ENCODE measurements at regions not wholly inside any gene's neighbourhood (a gene's known extent, or its start where the extent isn't known, plus 50 kb on each side); places are given as distances from the start of the nearest gene placed in this dataset.

DNA sequence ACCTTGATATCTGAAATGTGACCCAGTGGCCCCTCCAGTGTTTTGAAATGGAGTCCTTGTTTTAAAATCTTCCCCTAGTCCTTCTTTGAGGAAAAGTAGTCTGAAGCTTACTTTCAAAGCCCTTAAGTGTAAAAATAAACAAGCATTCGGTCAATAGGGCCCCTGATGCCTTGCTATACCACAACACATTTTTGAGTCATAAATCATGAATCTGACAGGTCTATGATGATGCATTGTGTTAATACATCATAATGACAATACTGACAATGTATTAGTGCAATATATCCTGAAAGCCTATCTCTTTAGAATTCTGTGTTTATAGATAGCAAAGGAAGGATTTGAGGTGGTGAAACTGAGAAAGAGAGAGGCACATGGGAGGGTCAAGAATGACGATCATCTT, 464.2 kb downstream of the MEIS1 start:
- no peaks in the 10 kb centered on the region for H3K27me3 Mint-ChIP-seq
- H3K9me3 Mint-ChIP-seq (ENCODE audit: low read depth): peaks cover 7% of the 10 kb centered on the region
- H3K4me3 Mint-ChIP-seq (ENCODE audit: low read depth): no peak overlapping the region
- H3K4me1 Mint-ChIP-seq (ENCODE audit: low read depth): peaks cover 28% of the 10 kb centered on the region
- no peak overlapping the region for H3K27ac Mint-ChIP-seq
- DNase-seq (ENCODE audit: low spot score, unreplicated experiment): no peak
- TF ChIP-seq, protein P1, sequence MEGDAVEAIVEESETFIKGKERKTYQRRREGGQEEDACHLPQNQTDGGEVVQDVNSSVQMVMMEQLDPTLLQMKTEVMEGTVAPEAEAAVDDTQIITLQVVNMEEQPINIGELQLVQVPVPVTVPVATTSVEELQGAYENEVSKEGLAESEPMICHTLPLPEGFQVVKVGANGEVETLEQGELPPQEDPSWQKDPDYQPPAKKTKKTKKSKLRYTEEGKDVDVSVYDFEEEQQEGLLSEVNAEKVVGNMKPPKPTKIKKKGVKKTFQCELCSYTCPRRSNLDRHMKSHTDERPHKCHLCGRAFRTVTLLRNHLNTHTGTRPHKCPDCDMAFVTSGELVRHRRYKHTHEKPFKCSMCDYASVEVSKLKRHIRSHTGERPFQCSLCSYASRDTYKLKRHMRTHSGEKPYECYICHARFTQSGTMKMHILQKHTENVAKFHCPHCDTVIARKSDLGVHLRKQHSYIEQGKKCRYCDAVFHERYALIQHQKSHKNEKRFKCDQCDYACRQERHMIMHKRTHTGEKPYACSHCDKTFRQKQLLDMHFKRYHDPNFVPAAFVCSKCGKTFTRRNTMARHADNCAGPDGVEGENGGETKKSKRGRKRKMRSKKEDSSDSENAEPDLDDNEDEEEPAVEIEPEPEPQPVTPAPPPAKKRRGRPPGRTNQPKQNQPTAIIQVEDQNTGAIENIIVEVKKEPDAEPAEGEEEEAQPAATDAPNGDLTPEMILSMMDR (IDR thresholded peaks at IDR 0.05; ENCODE audit: unreplicated experiment): no peak
- H3K36me3 Mint-ChIP-seq (ENCODE audit: insufficient read depth): peaks cover 3% of the 10 kb centered on the region

- Mint-ChIP-seq H3K9me3 (ENCODE audit: low read depth) (peaks cover 7% of the 10 kb centered on the region), H3K36me3 (ENCODE audit: insufficient read depth) (peaks cover 3% of the 10 kb centered on the region), H3K4me3 (ENCODE audit: low read depth) (no peak overlapping the region), H3K27ac (no peak overlapping the region), H3K4me1 (ENCODE audit: low read depth) (peaks cover 29% of the 10 kb centered on the region), H3K27me3 (no peaks in the 10 kb centered on the region)
- TF ChIP-seq, protein P1 (IDR thresholded peaks at IDR 0.05; ENCODE audit: unreplicated experiment): no peak
- no peak for DNase-seq (ENCODE audit: low spot score, unreplicated experiment)
Observed at GRCh38 chr2:66899648-66900047, 464.7 kb downstream of the MEIS1 start.

DNA sequence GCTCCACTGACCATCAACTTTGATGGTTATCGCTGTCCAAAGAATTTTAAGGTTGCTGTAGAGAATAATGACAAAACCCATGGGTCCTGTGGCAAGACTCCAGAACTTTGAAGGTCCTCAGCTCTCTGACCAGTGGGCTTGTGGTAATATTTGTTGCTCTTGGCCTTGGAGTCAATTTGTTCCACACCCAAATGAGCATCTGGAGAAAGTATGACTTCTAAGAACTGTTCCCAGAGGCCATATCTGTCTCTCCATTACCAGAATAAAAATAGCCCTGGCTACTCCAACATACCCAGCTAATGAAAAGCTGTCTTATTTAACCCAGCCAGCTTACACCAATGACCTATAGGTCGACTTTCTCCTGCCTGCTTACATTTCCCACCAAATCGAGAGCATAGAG, 466.4 kb downstream of the MEIS1 start:
- TF ChIP-seq, protein P1 (IDR thresholded peaks at IDR 0.05; ENCODE audit: unreplicated experiment): no peak
- Mint-ChIP-seq H3K27ac (no peak overlapping the region), H3K36me3 (ENCODE audit: insufficient read depth) (no peaks in the 10 kb centered on the region), H3K9me3 (ENCODE audit: low read depth) (peaks cover 4% of the 10 kb centered on the region), H3K4me1 (ENCODE audit: low read depth) (peaks cover 27% of the 10 kb centered on the region), H3K4me3 (ENCODE audit: low read depth) (no peak overlapping the region), H3K27me3 (no peaks in the 10 kb centered on the region)
- no peak for DNase-seq (ENCODE audit: low spot score, unreplicated experiment)

DNA sequence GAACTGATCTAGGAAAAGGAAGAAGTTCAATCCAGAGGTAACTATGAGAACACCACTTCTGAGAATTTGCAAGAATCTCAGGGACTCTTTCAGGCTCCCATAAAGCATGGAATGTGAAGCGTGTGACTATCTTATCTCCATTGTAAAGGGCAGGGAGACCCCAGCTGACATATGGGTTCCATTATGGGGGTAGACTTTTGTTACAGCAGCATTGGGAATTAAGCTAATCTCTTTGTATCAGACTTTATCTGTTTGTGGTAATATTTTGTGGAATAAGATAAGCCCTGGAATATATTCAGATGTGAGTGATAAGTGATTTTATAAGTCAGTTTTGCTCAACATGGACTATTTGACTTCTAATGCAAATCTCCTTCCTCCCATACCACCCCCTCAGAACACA, 468.3 kb downstream of the MEIS1 start:
- no peak overlapping the region for H3K27ac Mint-ChIP-seq
- no peak overlapping the region for H3K4me3 Mint-ChIP-seq (ENCODE audit: low read depth)
- TF ChIP-seq, protein P1 (IDR thresholded peaks at IDR 0.05; ENCODE audit: unreplicated experiment): no peak
- peaks cover 9% of the 10 kb centered on the region for H3K9me3 Mint-ChIP-seq (ENCODE audit: low read depth)
- H3K4me1 Mint-ChIP-seq (ENCODE audit: low read depth): peaks cover 21% of the 10 kb centered on the region
- no peak for DNase-seq (ENCODE audit: low spot score, unreplicated experiment)
- no peaks in the 10 kb centered on the region for H3K36me3 Mint-ChIP-seq (ENCODE audit: insufficient read depth)
- H3K27me3 Mint-ChIP-seq: no peaks in the 10 kb centered on the region

GRCh38 chr2:66903745-66904465, 469.0 kb downstream of the MEIS1 start:
- TF ChIP-seq, protein P1 (IDR thresholded peaks at IDR 0.05; ENCODE audit: unreplicated experiment): no peak
- Mint-ChIP-seq H3K27ac (no peak overlapping the region), H3K4me3 (ENCODE audit: low read depth) (no peak overlapping the region), H3K36me3 (ENCODE audit: insufficient read depth) (no peaks in the 10 kb centered on the region), H3K27me3 (no peaks in the 10 kb centered on the region), H3K9me3 (ENCODE audit: low read depth) (peaks cover 9% of the 10 kb centered on the region), H3K4me1 (ENCODE audit: low read depth) (peaks cover 21% of the 10 kb centered on the region)
- no peak for DNase-seq (ENCODE audit: low spot score, unreplicated experiment)
